Upper lobe of left lung (tissue), 6 donors: ENCODE measurements at regions not wholly inside any gene's neighbourhood (a gene's known extent, or its start where the extent isn't known, plus 50 kb on each side); places are given as distances from the start of the nearest gene placed in this dataset.
A peak's percentile ranks its signal among the peaks of the same experiment; 100 is the strongest.

Experiments
- ATAC-seq, 2 donors: fragments of 200-7000 bp; cut with Tn5 transposase; one replicate each; pipeline ENCODE4 v1.9.1; 2022; ENCODE audit warnings: mild to moderate bottlenecking in 2 of 2, moderate library complexity in 2 of 2; ENCODE audit not compliant: low FRiP score in 2 of 2
- DNase-seq, 2 donors: peaks; one replicate each; pipeline ENCODE4 v3.0.0-alpha.2; 2019 to 2020
- H3K27ac ChIP-seq, 4 donors: fragments of 200-600 bp; sonication (generic); one replicate each; pipeline ENCODE4 v1.5.1; 2016 to 2019
- H3K27me3 ChIP-seq, 4 donors: fragments of 200-600 bp; sonication (generic); one replicate each; pipeline ENCODE4 v1.5.1; 2017 to 2019
- H3K36me3 ChIP-seq, 4 donors: fragments of 200-600 bp; sonication (generic); one replicate each; pipeline ENCODE4 v1.5.1; 2016 to 2019
- H3K4me1 ChIP-seq, 4 donors: fragments of 200-600 bp; sonication (generic); one replicate each; pipeline ENCODE4 v1.5.1; 2018 to 2019
- H3K4me3 ChIP-seq, 4 donors: fragments of 200-600 bp; sonication (generic); one replicate each; pipeline ENCODE4 v1.5.1; 2017 to 2019; ENCODE audit warnings: mild to moderate bottlenecking in 2 of 4, moderate library complexity in 1 of 4
- H3K9me3 ChIP-seq, 4 donors: fragments of 200-600 bp; sonication (generic); one replicate each; pipeline ENCODE4 v1.5.1; 2018 to 2019
- EP300 ChIP-seq, 4 donors: sonication (generic); formaldehyde crosslinking; IDR thresholded peaks; one replicate each; pipeline ENCODE4 v1.5.1; 2017; ENCODE audit warnings: antibody characterized with exemption in 4 of 4, control low read depth in 2 of 4
- POLR2A ChIP-seq, 4 donors: fragments of 450-650 bp; IDR thresholded peaks; one replicate each; pipeline ENCODE4 v1.5.1; 2016 to 2017; ENCODE audit warnings: antibody characterized with exemption in 4 of 4, mild to moderate bottlenecking in 2 of 4
- POLR2AphosphoS5 ChIP-seq, 2 donors: sonication (generic); formaldehyde crosslinking; IDR thresholded peaks; one replicate each; pipeline ENCODE4 v1.5.1; 2017; ENCODE audit warnings: antibody characterized with exemption in 2 of 2
- WGBS, 2 donors: methylation state at CpG; one replicate each; pipeline ENCODE4 v1.1.5; 2017 to 2018; 5-methylcytosine and 5-hydroxymethylcytosine counted together
- TF ChIP-seq, protein P1 (sequence below), 6 experiments: fragments of 450-650 bp in 4 of 6; fragments of 200-600 bp in 2 of 6; sonication (generic) in 2 of 6; IDR thresholded peaks; one replicate each; pipeline ENCODE4 v1.5.1; 2016 to 2019; ENCODE audit warnings: antibody characterized with exemption in 6 of 6
- donor health status: DM: no; HTN: no; CAD: no; lungs with moderate emphysema.
- donor health status: DM: no; HTN: yes; CAD: no; lungs with severe emphysema.

GRCh38 chr12:13371367-13371766 lies 174.8 kb downstream of the EMP1 start:
- no peak overlapping the region for H3K27ac ChIP-seq
- H3K27me3 ChIP-seq: no peaks in the 10 kb centered on the region
- TF ChIP-seq POLR2A (IDR thresholded peaks at IDR 0.05) (no peak), POLR2AphosphoS5 (IDR thresholded peaks at IDR 0.05) (no peak), EP300 (IDR thresholded peaks at IDR 0.05) (no peak)
- TF ChIP-seq, protein P1, sequence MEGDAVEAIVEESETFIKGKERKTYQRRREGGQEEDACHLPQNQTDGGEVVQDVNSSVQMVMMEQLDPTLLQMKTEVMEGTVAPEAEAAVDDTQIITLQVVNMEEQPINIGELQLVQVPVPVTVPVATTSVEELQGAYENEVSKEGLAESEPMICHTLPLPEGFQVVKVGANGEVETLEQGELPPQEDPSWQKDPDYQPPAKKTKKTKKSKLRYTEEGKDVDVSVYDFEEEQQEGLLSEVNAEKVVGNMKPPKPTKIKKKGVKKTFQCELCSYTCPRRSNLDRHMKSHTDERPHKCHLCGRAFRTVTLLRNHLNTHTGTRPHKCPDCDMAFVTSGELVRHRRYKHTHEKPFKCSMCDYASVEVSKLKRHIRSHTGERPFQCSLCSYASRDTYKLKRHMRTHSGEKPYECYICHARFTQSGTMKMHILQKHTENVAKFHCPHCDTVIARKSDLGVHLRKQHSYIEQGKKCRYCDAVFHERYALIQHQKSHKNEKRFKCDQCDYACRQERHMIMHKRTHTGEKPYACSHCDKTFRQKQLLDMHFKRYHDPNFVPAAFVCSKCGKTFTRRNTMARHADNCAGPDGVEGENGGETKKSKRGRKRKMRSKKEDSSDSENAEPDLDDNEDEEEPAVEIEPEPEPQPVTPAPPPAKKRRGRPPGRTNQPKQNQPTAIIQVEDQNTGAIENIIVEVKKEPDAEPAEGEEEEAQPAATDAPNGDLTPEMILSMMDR (IDR thresholded peaks at IDR 0.05): no peak
- DNase-seq (no peak), ATAC-seq (no peak)
- WGBS, 2 donors: 42 to 50% methylated on average over 1 of the region's 1 CpG
- H3K4me1 ChIP-seq: peaks cover 0 to 5% (median 0%) of the 10 kb centered on the region in 4 donors
- no peaks in the 10 kb centered on the region for H3K9me3 ChIP-seq
- no peaks in the 10 kb centered on the region for H3K36me3 ChIP-seq
- no peak overlapping the region for H3K4me3 ChIP-seq

GRCh38 chr12:13369474-13370056 lies 173.0 kb downstream of the EMP1 start:
- no peak for DNase-seq
- Histone ChIP-seq H3K27me3 (no peaks in the 10 kb centered on the region), H3K9me3 (no peaks in the 10 kb centered on the region), H3K4me1 (peaks cover 0 to 5% (median 0%) of the 10 kb centered on the region in 4 donors), H3K4me3 (no peak overlapping the region), H3K27ac (no peak overlapping the region), H3K36me3 (no peaks in the 10 kb centered on the region)
- ATAC-seq: no peak
- 48 to 72% methylated on average over 2 of the region's 2 CpGs for WGBS, 2 donors
- TF ChIP-seq EP300 (IDR thresholded peaks at IDR 0.05) (no peak), POLR2AphosphoS5 (IDR thresholded peaks at IDR 0.05) (no peak), POLR2A (IDR thresholded peaks at IDR 0.05) (no peak)
- TF ChIP-seq, protein P1 (IDR thresholded peaks at IDR 0.05): no peak

- TF ChIP-seq EP300 (IDR thresholded peaks at IDR 0.05): no peak
Observed at GRCh38 chr12:13368971-13369370, 172.4 kb downstream of the EMP1 start.

GRCh38 chr12:13368431-13368830 lies 171.9 kb downstream of the EMP1 start:
- no peaks in the 10 kb centered on the region for H3K9me3 ChIP-seq
- WGBS, 2 donors: 43 to 78% methylated on average over 1 of the region's 1 CpG

More at GRCh38 chr12:13368971-13369370, 172.4 kb downstream of the EMP1 start:
- Histone ChIP-seq H3K27ac (no peak overlapping the region), H3K4me1 (peaks cover 0 to 5% (median 0%) of the 10 kb centered on the region in 4 donors), H3K36me3 (no peaks in the 10 kb centered on the region), H3K27me3 (no peaks in the 10 kb centered on the region), H3K9me3 (no peaks in the 10 kb centered on the region), H3K4me3 (no peak overlapping the region)
- DNase-seq: no peak
- WGBS, 2 donors: 71 to 92% methylated on average over 2 of the region's 2 CpGs
- no peak for ATAC-seq

DNA sequence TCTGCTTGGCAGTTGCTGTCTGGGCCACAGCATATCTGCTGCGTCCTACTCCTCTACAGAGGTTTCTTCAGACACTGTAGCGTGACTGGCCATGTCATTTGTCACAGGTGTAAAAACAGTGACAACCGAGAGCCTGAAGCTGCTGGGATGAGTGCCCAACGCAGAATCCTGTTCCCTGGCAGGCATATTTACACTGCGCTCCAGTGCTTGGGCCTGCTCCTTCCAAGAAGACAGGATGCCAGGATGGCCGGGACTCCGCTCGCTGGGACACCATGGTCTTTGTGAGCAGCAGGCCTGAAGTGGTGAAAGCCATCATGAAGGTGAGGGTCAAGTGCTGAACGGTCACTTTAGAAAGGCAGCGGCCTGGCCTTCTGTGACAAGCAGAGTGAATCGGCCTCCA lies 171.4 kb downstream of the EMP1 start:
- no peak overlapping the region for H3K27ac ChIP-seq
- no peak for ATAC-seq

More at GRCh38 chr12:13368431-13368830, 171.9 kb downstream of the EMP1 start:
- Histone ChIP-seq H3K36me3 (no peaks in the 10 kb centered on the region), H3K27me3 (no peaks in the 10 kb centered on the region), H3K27ac (no peak overlapping the region), H3K4me3 (no peak overlapping the region), H3K4me1 (peaks cover 0 to 5% (median 0%) of the 10 kb centered on the region in 4 donors)
- ATAC-seq (peak; percentile 16 to 30), DNase-seq (peak; percentile 17 to 46)
- TF ChIP-seq POLR2A (IDR thresholded peaks at IDR 0.05): no peak
- no peak for TF ChIP-seq POLR2AphosphoS5 (IDR thresholded peaks at IDR 0.05)
- TF ChIP-seq, protein P1 (IDR thresholded peaks at IDR 0.05): no peak
- TF ChIP-seq EP300 (IDR thresholded peaks at IDR 0.05): no peak

More for the DNA sequence above, 171.4 kb downstream of the EMP1 start:
- no peaks in the 10 kb centered on the region for H3K9me3 ChIP-seq
- TF ChIP-seq EP300 (IDR thresholded peaks at IDR 0.05) (no peak), POLR2AphosphoS5 (IDR thresholded peaks at IDR 0.05) (no peak), POLR2A (IDR thresholded peaks at IDR 0.05) (no peak)
- TF ChIP-seq, protein P1 (IDR thresholded peaks at IDR 0.05): no peak
- WGBS, 2 donors: 53 to 62% methylated on average over 7 to 10 of the region's 11 CpGs
- peaks cover 0 to 5% (median 0%) of the 10 kb centered on the region in 4 donors for H3K4me1 ChIP-seq
- H3K27me3 ChIP-seq: no peaks in the 10 kb centered on the region
- DNase-seq: peak in 1 of 2 donors; percentile 27
- H3K36me3 ChIP-seq: no peaks in the 10 kb centered on the region
- H3K4me3 ChIP-seq: no peak overlapping the region
